Breast epithelium (tissue), 4 donors: ENCODE measurements at regions not wholly inside any gene's neighbourhood (a gene's known extent, or its start where the extent isn't known, plus 50 kb on each side); places are given as distances from the start of the nearest gene placed in this dataset.
"Not testable (repeated sequence)": the region's sequence is repeated elsewhere in the genome, so short reads cannot be mapped to it uniquely, and the experiment has no call there.

Experiments used
- DNase-seq, 2 donors: peaks; one replicate each; pipeline ENCODE4 v3.0.0-alpha.2; 2019; ENCODE audit warnings: low spot score in 2 of 2
- H3K27ac ChIP-seq, 2 donors: fragments of 200-600 bp; sonication (generic) in 1 of 2; one replicate each; pipeline ENCODE4 v1.5.1; 2016 to 2019; ENCODE audit warnings: mild to moderate bottlenecking in 1 of 2
- H3K27me3 ChIP-seq, 2 donors: fragments of 200-600 bp; sonication (generic) in 1 of 2; one replicate each; pipeline versions ENCODE4 v1.5.1 to v1.6.0; 2017 to 2019; ENCODE audit warnings: control low read depth in 1 of 2, mild to moderate bottlenecking in 1 of 2
- H3K36me3 ChIP-seq: fragments of 200-600 bp; one replicate; pipeline ENCODE4 v1.5.1; 2019
- H3K4me1 ChIP-seq, 2 donors: fragments of 200-600 bp; sonication (generic); one replicate each; pipeline ENCODE4 v1.5.1; 2016 to 2019; ENCODE audit warnings: control low read depth in 1 of 2
- H3K4me3 ChIP-seq, 3 donors: fragments of 200-600 bp; sonication (generic); 1 replicate in 2 of 3; 2 replicates in 1 of 3; pipeline ENCODE4 v1.5.1; 2016 to 2019; ENCODE audit warnings: mild to moderate bottlenecking in 3 of 3, moderate library complexity in 2 of 3
- H3K9me3 ChIP-seq, 2 donors: fragments of 200-600 bp; sonication (generic) in 1 of 2; one replicate each; pipeline ENCODE4 v1.5.1; 2016 to 2019; ENCODE audit warnings: control low read depth in 1 of 2
- POLR2A ChIP-seq: fragments of 450-650 bp; IDR thresholded peaks from one replicate; pipeline ENCODE4 v1.6.1; 2016; ENCODE audit warnings: antibody characterized with exemption, mild to moderate bottlenecking, moderate library complexity
- POLR2AphosphoS5 ChIP-seq, 3 donors: sonication (generic); formaldehyde crosslinking; IDR thresholded peaks; one replicate each; pipeline ENCODE4 v1.6.1; 2017; ENCODE audit warnings: antibody characterized with exemption in 3 of 3
- intact Hi-C: fragments of 100-400 bp; cut with DNase I; formaldehyde crosslinking; loops from one replicate; pipeline ENCODE4 v1.15.1; 2023; ENCODE audit warnings: low total_unique reads
- TF ChIP-seq, protein P1 (sequence below), 3 donors: fragments of 450-650 bp; IDR thresholded peaks; one replicate each; pipeline ENCODE4 v1.5.1; 2016 to 2017; ENCODE audit warnings: antibody characterized with exemption in 3 of 3, mild to moderate bottlenecking in 3 of 3, moderate library complexity in 3 of 3

DNA sequence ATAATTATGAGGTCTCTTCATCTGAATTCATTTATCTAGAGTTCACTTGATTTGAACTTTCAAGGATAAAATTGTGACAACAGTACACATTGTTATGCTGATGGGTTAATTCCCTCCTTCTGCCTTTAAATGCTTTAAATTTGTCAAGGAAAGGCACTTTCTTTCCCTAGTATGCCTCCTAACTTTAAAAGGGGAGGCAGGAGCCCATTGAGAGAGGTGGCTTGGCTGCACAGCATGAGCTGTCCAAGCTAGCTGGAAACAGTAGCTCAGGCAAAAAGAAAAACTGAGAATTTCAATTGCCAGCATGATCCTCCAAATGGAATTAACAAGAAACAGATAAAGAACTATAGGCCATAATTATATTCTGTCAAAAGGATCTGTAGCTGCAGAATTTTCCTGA, 243.3 kb upstream of the GRIK2 start:
- Histone ChIP-seq H3K27me3 (no peaks in the 10 kb centered on the region), H3K4me3 (no peak overlapping the region), H3K9me3 (no peaks in the 10 kb centered on the region), H3K36me3 (no peaks in the 10 kb centered on the region), H3K27ac (no peak overlapping the region), H3K4me1 (no peaks in the 10 kb centered on the region)
- DNase-seq: no peak
- no peak for TF ChIP-seq POLR2AphosphoS5 (IDR thresholded peaks at IDR 0.05)
- TF ChIP-seq POLR2A: no peak
- TF ChIP-seq, protein P1, sequence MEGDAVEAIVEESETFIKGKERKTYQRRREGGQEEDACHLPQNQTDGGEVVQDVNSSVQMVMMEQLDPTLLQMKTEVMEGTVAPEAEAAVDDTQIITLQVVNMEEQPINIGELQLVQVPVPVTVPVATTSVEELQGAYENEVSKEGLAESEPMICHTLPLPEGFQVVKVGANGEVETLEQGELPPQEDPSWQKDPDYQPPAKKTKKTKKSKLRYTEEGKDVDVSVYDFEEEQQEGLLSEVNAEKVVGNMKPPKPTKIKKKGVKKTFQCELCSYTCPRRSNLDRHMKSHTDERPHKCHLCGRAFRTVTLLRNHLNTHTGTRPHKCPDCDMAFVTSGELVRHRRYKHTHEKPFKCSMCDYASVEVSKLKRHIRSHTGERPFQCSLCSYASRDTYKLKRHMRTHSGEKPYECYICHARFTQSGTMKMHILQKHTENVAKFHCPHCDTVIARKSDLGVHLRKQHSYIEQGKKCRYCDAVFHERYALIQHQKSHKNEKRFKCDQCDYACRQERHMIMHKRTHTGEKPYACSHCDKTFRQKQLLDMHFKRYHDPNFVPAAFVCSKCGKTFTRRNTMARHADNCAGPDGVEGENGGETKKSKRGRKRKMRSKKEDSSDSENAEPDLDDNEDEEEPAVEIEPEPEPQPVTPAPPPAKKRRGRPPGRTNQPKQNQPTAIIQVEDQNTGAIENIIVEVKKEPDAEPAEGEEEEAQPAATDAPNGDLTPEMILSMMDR (IDR thresholded peaks at IDR 0.05): no peak
- intact Hi-C loops: no loop called here

DNA sequence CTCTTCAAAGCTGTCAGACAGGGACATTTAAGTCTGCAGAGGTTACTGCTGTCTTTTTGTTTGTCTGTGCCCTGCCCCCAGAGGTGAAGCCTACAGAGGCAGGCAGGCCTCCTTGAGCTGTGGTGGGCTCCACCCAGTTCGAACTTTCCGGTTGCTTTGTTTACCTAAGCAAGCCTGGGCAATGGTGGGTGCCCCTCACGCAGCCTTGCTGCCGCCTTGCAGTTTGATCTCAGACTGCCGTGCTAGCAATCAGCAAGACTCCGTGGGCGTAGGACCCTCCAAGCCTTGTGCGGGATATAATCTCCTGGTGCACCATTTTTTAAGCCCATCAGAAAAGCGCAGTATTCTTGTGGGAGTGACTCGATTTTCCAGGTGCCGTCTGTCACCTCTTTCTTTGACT, 235.9 kb upstream of the GRIK2 start:
- intact Hi-C loops: loop anchor here (1.0 kb wide), 1 partner anchor 21 kb away; no protein-coding TSS in a partner anchor
- H3K27ac ChIP-seq, H3K4me3 ChIP-seq, H3K9me3 ChIP-seq, DNase-seq, H3K4me1 ChIP-seq, H3K27me3 ChIP-seq, H3K36me3 ChIP-seq: not testable (repeated sequence)

DNA sequence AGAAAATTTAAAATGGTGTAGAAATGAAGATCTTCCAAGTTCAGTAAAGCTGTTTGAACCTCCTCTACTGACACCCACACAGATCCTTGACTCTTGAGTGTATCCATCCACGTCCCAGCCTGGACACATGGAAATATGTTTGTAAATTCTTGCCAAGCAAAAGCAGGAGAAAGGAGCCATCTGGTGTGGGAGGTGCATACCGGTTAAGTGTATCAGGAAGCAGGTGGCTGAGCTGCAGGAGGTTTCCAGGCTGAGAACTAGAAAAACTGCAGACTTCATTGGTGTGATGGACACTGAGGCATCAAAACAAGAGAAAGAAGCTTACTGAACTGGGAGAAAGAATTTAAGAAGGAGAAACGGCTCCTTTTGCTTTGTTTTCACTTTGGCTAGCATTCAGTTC, 229.9 kb upstream of the GRIK2 start:
- Histone ChIP-seq H3K27ac (no peak overlapping the region), H3K27me3 (no peaks in the 10 kb centered on the region), H3K4me3 (no peak overlapping the region), H3K4me1 (no peaks in the 10 kb centered on the region), H3K9me3 (no peaks in the 10 kb centered on the region), H3K36me3 (no peaks in the 10 kb centered on the region)
- intact Hi-C loops: no loop called here
- TF ChIP-seq POLR2A: no peak
- TF ChIP-seq POLR2AphosphoS5 (IDR thresholded peaks at IDR 0.05): no peak
- TF ChIP-seq, protein P1 (IDR thresholded peaks at IDR 0.05): no peak
- DNase-seq: no peak

DNA sequence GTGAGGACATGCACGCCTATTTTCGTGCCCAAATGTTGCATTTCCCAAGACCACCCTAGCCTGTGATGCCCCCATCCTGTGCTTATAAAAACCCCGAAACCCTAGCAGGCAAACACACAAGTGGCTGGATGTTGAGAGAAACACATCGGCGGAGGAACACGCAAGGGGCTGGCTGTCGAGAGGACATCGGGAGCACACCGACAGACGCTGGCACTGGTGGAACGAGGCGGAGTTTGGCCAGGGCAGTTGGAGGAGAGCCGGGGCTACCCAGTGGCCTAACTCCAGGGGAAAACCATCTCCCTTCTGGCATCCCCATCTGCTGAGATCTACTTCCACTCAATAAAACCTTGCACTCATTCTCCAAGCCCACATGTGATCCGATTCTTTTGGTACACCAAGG, 225.9 kb upstream of the GRIK2 start:
- no peak overlapping the region for H3K4me3 ChIP-seq
- H3K27ac ChIP-seq: no peak overlapping the region
- H3K36me3 ChIP-seq: no peaks in the 10 kb centered on the region
- intact Hi-C loops: no loop called here
- peaks cover 10 to 13% of the 10 kb centered on the region in 2 donors for H3K9me3 ChIP-seq
- no peaks in the 10 kb centered on the region for H3K27me3 ChIP-seq
- no peaks in the 10 kb centered on the region for H3K4me1 ChIP-seq
- TF ChIP-seq POLR2A: no peak
- no peak for TF ChIP-seq POLR2AphosphoS5 (IDR thresholded peaks at IDR 0.05)
- TF ChIP-seq, protein P1 (IDR thresholded peaks at IDR 0.05): no peak
- DNase-seq: no peak

DNA sequence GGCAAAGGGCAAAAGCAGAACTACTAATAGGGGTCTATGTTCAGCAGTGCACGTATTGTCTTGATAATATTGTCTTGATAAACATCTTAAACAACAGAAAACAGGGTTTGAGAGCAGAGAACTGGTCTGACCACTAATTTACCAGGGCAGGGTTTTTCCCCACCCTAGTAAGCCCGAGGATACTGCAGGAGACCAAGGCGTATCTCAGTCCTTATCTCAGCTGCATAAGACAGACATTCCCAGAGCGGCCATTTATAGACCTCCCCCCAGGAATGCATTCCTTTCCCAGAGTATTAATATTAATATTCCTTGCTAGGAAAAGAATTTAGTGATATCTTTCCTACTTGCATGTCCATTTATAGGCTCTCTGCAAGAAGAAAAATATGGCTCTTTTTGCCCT, 222.5 kb upstream of the GRIK2 start:
- H3K4me3 ChIP-seq, H3K36me3 ChIP-seq, H3K27me3 ChIP-seq, H3K4me1 ChIP-seq, DNase-seq, intact Hi-C loops, H3K27ac ChIP-seq: not testable (repeated sequence)
- peaks cover 10 to 13% of the 10 kb centered on the region in 2 donors for H3K9me3 ChIP-seq

DNA sequence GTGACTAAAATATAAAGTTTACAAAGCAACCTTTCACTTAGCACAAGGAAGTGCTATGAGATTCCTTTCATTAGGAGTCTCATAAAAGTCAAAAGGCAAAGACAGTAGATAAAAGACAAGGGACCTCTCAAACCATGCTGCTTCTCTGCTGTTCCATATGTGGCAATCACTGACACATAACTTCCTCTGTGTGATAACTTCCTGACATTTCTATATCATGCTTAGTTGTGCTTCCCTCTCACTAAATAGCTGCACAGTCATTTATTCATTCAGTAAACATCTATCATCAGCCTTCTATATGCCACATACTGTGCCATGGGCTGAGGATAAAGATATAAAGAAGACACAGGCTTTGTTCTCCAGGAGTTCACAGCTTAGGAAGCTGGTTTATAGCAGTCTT, 214.8 kb upstream of the GRIK2 start:
- H3K9me3 ChIP-seq: no peaks in the 10 kb centered on the region
- no peaks in the 10 kb centered on the region for H3K4me1 ChIP-seq
- intact Hi-C loops: loop anchor here (1.0 kb wide), 1 partner anchor 20 kb away; no protein-coding TSS in a partner anchor
- no peaks in the 10 kb centered on the region for H3K36me3 ChIP-seq
- H3K27me3 ChIP-seq: no peaks in the 10 kb centered on the region
- H3K27ac ChIP-seq: no peak overlapping the region
- no peak overlapping the region for H3K4me3 ChIP-seq
- DNase-seq: no peak
- TF ChIP-seq POLR2A: no peak
- TF ChIP-seq POLR2AphosphoS5 (IDR thresholded peaks at IDR 0.05): no peak
- TF ChIP-seq, protein P1 (IDR thresholded peaks at IDR 0.05): no peak
